ENCODE measurements at regions not wholly inside any gene's neighbourhood (a gene's known extent, or its start where the extent isn't known, plus 50 kb on each side); places are given as distances from the start of the nearest gene placed in this dataset.

- Histone ChIP-seq H3F3A (ENCODE audit: insufficient read depth, low read length) (no peaks in the 10 kb centered on the region), H4K20me1 (ENCODE audit: insufficient read depth, low read length) (no peaks in the 10 kb centered on the region), H3K27ac (ENCODE audit: low read depth, low read length, poor library complexity, severe bottlenecking) (no peak overlapping the region), H3K4me2 (ENCODE audit: low read length) (no peak overlapping the region), H3K4me1 (ENCODE audit: insufficient read depth, low read length, severe bottlenecking) (no peaks in the 10 kb centered on the region), H3K36me3 (ENCODE audit: insufficient read depth, low read length) (no peaks in the 10 kb centered on the region), H3K79me2 (ENCODE audit: insufficient read depth, low read length) (no peaks in the 10 kb centered on the region), H3K27me3 (ENCODE audit: insufficient read depth, low read length) (no peaks in the 10 kb centered on the region), H3K9me3 (ENCODE audit: low read length) (no peaks in the 10 kb centered on the region), H3K9ac (ENCODE audit: low read length) (no peak overlapping the region), H3K9me2 (ENCODE audit: low read depth, low read length) (no peaks in the 10 kb centered on the region), H2AFZ (ENCODE audit: low read length) (no peak overlapping the region), H3K4me3 (ENCODE audit: low read depth, low read length, poor library complexity, severe bottlenecking) (no peak overlapping the region)
- no peak for TF ChIP-seq EZH2 (IDR thresholded peaks at IDR 0.05; ENCODE audit: borderline replicate concordance, low read length)
- TF ChIP-seq CTCF (IDR thresholded peaks at IDR 0.05; ENCODE audit: low read length) = no peak
Observed at GRCh38 chr6:18314317-18314997, 50.1 kb upstream of the DEK start.

Measured in OCI-LY1 (cell line).